Epithelial cell of proximal tubule (primary cell): ENCODE measurements at regions not wholly inside any gene's neighbourhood (a gene's known extent, or its start where the extent isn't known, plus 50 kb on each side); places are given as distances from the start of the nearest gene placed in this dataset.

Experiments used
- DNase-seq: peaks from one replicate; pipeline ENCODE4 v3.0.0-alpha.2; 2011; ENCODE audit warnings: low read depth
- H3K4me3 ChIP-seq: 2 replicates; pipeline ENCODE4 v1.5.1; 2011; ENCODE audit warnings: low read depth, mild to moderate bottlenecking, low read length
- TF ChIP-seq, protein P1 (sequence below): conservative IDR thresholded peaks from 2 replicates; pipeline ENCODE4 v1.5.1; 2012; ENCODE audit warnings: low read depth, mild to moderate bottlenecking, low read length

DNA sequence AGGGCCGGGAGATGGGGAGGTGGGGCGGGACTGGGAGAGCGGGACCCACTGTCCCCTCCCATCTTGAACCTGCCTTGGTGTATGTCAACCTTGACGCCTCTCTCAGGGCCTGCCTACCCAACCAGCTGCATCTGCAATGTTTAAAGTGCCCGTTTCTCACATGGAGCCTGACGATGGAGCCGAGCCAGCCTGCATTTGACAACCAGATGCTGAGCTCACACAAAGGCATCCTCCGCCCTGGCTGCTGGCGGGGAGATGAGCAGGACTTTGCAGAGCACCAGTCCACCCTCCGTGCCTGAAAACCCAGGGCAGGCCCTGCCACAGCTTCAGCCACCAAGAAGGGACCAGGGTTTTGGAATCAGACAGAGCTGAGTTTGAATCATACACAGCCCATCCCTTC, 141.1 kb upstream of the SMIM23 start:
- TF ChIP-seq, protein P1, sequence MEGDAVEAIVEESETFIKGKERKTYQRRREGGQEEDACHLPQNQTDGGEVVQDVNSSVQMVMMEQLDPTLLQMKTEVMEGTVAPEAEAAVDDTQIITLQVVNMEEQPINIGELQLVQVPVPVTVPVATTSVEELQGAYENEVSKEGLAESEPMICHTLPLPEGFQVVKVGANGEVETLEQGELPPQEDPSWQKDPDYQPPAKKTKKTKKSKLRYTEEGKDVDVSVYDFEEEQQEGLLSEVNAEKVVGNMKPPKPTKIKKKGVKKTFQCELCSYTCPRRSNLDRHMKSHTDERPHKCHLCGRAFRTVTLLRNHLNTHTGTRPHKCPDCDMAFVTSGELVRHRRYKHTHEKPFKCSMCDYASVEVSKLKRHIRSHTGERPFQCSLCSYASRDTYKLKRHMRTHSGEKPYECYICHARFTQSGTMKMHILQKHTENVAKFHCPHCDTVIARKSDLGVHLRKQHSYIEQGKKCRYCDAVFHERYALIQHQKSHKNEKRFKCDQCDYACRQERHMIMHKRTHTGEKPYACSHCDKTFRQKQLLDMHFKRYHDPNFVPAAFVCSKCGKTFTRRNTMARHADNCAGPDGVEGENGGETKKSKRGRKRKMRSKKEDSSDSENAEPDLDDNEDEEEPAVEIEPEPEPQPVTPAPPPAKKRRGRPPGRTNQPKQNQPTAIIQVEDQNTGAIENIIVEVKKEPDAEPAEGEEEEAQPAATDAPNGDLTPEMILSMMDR = no peak
- no peak for DNase-seq
- no peak overlapping the region for H3K4me3 ChIP-seq

DNA sequence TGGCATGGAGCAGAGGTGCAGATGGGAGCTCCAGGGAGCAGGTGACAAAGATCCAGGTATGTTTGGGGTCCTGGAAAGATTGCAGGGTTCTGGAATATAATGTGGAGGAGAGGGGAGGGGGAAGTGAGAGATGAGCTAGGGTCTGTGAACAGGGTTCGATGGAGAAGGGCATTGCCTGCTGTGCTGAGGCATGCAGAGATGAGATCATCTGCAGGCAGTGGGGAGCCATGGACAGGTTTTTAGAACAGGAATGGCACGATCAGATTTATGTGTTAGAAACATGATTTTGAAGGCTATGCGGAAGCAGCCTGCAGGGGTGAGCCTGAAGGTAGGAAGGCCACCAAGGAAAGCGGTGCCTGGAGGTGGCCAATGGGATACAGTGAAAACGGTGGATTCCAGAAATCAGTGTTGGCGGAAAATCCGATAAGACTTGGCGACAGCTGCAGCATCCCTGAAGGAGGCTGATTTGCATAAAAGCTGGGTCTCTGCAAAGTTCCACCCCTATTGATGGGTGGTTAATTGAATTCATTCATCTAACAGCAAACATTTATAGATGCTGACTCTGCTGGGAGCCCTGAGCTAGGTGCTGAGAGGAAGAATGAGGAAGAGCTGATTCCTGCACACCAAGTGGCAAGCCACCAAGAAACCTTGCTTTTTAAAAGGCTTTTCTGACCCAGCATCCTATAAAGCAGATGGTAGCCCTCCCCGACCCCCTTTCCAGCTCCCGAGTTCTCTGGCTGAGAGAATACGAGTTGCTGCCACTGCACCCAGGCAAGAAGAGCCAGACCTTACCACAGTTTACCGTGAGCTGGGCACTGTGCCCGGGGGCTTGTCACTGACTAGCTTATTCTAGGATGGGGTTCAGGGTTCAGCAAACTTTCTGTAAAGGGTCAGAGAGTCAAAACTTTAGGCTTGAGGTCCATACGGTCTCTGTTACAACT, 139.2 kb upstream of the SMIM23 start:
- TF ChIP-seq, protein P1 = no peak
- no peak overlapping the region for H3K4me3 ChIP-seq
- DNase-seq = no peak

DNA sequence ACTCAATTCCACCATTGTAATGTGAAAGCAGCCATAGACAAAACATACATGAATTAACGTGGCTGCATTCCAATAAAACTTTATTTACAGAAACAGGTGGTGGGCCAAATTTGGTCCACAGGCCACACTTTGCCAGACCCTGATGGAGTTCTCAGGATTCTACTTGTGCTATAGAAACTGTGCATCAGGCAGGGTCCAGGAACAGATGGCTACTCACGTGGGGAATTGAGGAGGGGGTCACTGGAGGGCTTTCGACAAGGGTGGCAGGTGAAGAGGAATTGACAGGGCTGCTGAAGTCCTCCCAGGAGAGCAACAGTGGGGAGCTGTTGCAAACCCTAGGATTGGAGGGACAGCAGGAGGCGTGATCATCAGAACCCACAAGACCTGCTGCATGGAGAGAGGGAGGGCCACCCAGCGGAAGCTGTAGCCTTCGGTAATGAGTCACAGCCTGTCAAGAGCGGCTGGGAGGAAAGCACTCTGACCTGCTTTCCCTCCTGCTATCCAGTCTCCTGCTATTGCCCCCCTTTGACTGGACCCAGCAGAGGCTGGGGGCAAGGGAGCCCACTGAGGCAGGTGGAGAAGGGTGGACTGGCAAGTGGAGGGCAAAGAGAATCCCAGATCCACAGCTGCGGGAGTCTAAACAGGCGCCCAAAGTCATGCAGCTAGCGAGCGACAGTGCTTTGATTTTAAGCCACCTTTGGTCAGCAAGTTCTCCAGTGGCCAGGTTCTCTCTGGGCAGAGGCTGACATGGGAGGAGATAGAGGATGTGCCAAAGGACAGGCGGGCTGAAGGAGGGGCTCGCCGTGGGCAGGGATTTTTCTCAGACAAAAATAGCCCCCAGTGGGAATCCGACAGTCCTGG, 138.3 kb upstream of the SMIM23 start:
- no peak overlapping the region for H3K4me3 ChIP-seq
- DNase-seq = no peak
- TF ChIP-seq, protein P1 = no peak

DNA sequence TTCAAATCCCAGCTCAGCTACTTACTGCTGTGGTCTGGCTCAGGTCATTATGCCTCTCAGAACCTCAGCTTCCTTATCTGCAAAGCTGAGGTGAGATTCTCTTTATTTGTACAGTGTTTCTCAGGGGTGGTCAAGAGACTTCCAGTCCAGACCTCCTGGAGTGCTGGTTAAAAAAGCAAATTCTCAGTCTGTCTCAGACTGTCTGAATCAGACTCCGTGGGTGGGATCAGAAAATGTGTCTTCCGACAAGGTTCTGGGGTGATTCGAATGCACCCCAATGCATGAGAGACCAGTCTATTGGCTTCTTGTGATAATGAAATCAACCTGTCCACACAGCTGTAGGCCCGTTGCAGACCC, 137.7 kb upstream of the SMIM23 start:
- TF ChIP-seq, protein P1 = no peak
- no peak overlapping the region for H3K4me3 ChIP-seq
- no peak for DNase-seq

DNA sequence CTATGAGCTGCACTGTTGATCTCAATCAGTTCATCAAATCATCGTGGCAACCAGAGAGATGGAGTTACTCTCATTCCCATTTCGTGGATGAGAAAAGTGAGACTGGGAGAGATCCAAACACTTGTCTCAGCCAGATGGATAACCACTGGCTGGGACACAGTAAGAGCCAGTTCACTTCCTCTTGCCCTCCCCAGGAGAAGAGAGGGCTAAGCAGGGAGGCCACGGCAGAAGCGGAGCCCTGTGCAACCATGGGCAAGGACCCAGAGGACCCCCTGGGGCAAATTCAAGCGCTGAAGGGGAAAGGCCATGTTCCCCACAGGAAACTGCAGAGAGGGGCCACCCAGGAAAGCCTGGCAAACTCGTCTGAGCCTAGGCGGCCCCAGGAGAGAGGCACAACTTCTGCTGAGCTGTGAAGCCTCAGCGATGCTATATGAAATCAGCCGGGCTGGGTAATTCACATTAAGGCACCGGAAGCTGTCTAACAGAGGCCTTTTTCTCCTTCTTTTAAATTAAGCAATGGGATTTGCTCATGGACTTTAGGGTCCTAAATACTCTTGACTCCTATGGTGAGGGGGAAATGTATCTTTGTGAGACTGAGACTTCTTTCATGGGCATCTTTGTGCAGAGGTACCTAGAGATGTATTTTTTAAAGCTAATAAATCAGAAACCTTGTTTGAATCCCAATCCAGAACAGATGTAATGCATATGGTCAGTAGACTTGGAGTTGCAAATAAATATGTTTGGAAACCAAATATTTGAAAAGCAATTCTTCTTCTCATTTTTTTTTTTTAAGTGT, 137.1 kb upstream of the SMIM23 start:
- TF ChIP-seq, protein P1 = no peak
- DNase-seq = no peak
- no peak overlapping the region for H3K4me3 ChIP-seq

DNA sequence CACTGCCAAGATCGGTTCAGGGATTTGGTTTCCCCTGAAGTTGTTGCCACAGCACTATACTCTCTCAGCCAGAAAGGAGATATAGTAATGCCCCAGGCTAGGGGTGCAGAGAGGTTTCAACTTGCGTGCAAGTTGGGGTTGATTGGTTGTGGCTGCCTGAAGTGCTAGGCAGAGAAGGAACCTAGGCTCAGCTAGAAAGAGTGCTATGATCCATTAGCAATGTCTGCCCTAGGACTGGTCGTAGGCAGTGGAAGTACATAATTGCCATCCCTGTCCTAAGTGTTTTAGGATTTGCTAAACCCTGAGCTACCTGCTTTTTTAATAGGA, 136.6 kb upstream of the SMIM23 start:
- DNase-seq = no peak
- no peak overlapping the region for H3K4me3 ChIP-seq
- TF ChIP-seq, protein P1 = no peak
